NT2/D1 (cell line): ENCODE measurements at regions not wholly inside any gene's neighbourhood (a gene's known extent, or its start where the extent isn't known, plus 50 kb on each side); places are given as distances from the start of the nearest gene placed in this dataset.

ENCODE experiments used
- DNase-seq: peaks from one replicate; pipeline ENCODE4 v3.0.0-alpha.2; 2011; ENCODE audit warnings: low read depth, low spot score
- H3K27me3 ChIP-seq: 2 replicates; pipeline ENCODE4 v1.6.0; 2011; ENCODE audit warnings: mild to moderate bottlenecking; ENCODE audit not compliant: insufficient read length, insufficient read depth
- H3K36me3 ChIP-seq: 2 replicates; pipeline ENCODE4 v1.6.1; 2011; ENCODE audit warnings: mild to moderate bottlenecking, low read length, mixed read lengths; ENCODE audit not compliant: insufficient read depth, insufficient read length
- H3K4me1 ChIP-seq: 2 replicates; pipeline ENCODE4 v1.5.1; 2011; ENCODE audit not compliant: insufficient read depth, insufficient read length
- H3K4me3 ChIP-seq: 2 replicates; pipeline ENCODE4 v1.5.1; 2011; ENCODE audit warnings: low read depth; ENCODE audit not compliant: insufficient read length
- H3K9ac ChIP-seq: 2 replicates; pipeline ENCODE4 v1.6.0; 2011; ENCODE audit warnings: low read depth; ENCODE audit not compliant: insufficient read length
- H3K9me3 ChIP-seq: 2 replicates; pipeline ENCODE4 v1.5.1; 2011; ENCODE audit warnings: mild to moderate bottlenecking, low read length; ENCODE audit not compliant: insufficient read depth
- SUZ12 ChIP-seq: IDR thresholded peaks from 2 replicates; pipeline ENCODE4 v1.6.1; 2011; ENCODE audit not compliant: insufficient read length, insufficient read depth; ENCODE audit errors: extremely low read depth
- YY1 ChIP-seq: IDR thresholded peaks from 2 replicates; pipeline ENCODE4 v1.6.1; 2011; ENCODE audit not compliant: insufficient read length, insufficient read depth
- ZNF274 ChIP-seq: IDR thresholded peaks from 2 replicates; pipeline ENCODE4 v1.6.1; 2011; ENCODE audit warnings: mild to moderate bottlenecking, low read depth, low read length

- TF ChIP-seq SUZ12, result no peak
- TF ChIP-seq YY1, result no peak
- no peak for TF ChIP-seq ZNF274
- H3K9ac ChIP-seq, result no peak overlapping the region
- no peaks in the 10 kb centered on the region for H3K9me3 ChIP-seq
- H3K4me1 ChIP-seq, result no peaks in the 10 kb centered on the region
- DNase-seq, result no peak
- no peaks in the 10 kb centered on the region for H3K27me3 ChIP-seq
- H3K36me3 ChIP-seq, result no peaks in the 10 kb centered on the region
- H3K4me3 ChIP-seq, result no peak overlapping the region
These were observed 97.1 kb upstream of the CDKN3 start for GRCh38 chr14:54299410-54300363.

- H3K9ac ChIP-seq, result no peak overlapping the region
- no peaks in the 10 kb centered on the region for H3K4me1 ChIP-seq
- DNase-seq, result no peak
- TF ChIP-seq SUZ12 (no peak), YY1 (no peak), ZNF274 (no peak)
- H3K4me3 ChIP-seq, result no peak overlapping the region
- no peaks in the 10 kb centered on the region for H3K9me3 ChIP-seq
- no peaks in the 10 kb centered on the region for H3K36me3 ChIP-seq
- H3K27me3 ChIP-seq, result no peaks in the 10 kb centered on the region
These were observed 95.9 kb upstream of the CDKN3 start for GRCh38 chr14:54300881-54301280.

GRCh38 chr14:54301359-54301758, 95.4 kb upstream of the CDKN3 start:
- no peak for DNase-seq
- no peak for TF ChIP-seq ZNF274
- no peaks in the 10 kb centered on the region for H3K27me3 ChIP-seq

GRCh38 chr14:54306806-54307205, 90.0 kb upstream of the CDKN3 start:
- no peaks in the 10 kb centered on the region for H3K4me1 ChIP-seq
- H3K27me3 ChIP-seq, result no peaks in the 10 kb centered on the region
- no peak overlapping the region for H3K9ac ChIP-seq
- no peaks in the 10 kb centered on the region for H3K36me3 ChIP-seq
- no peak overlapping the region for H3K4me3 ChIP-seq
- no peak for DNase-seq
- H3K9me3 ChIP-seq, result no peaks in the 10 kb centered on the region; the same call in 1 of the 2 replicates
- TF ChIP-seq ZNF274 (no peak), YY1 (no peak), SUZ12 (no peak)

More at GRCh38 chr14:54301359-54301758, 95.4 kb upstream of the CDKN3 start:
- Histone ChIP-seq H3K9me3 (no peaks in the 10 kb centered on the region), H3K4me3 (no peak overlapping the region), H3K4me1 (no peaks in the 10 kb centered on the region), H3K36me3 (no peaks in the 10 kb centered on the region), H3K9ac (no peak overlapping the region)

GRCh38 chr14:54309615-54310014, 87.2 kb upstream of the CDKN3 start:
- no peak for DNase-seq
- no peaks in the 10 kb centered on the region for H3K27me3 ChIP-seq
- no peak overlapping the region for H3K4me3 ChIP-seq
- no peaks in the 10 kb centered on the region for H3K4me1 ChIP-seq
- H3K9ac ChIP-seq, result no peak overlapping the region
- no peaks in the 10 kb centered on the region for H3K36me3 ChIP-seq
- H3K9me3 ChIP-seq, result no peaks in the 10 kb centered on the region; the same call in 1 of the 2 replicates
- TF ChIP-seq ZNF274 (no peak), SUZ12 (no peak), YY1 (no peak)

GRCh38 chr14:54310151-54310850, 86.5 kb upstream of the CDKN3 start:
- no peak for TF ChIP-seq SUZ12
- no peak for TF ChIP-seq ZNF274
- TF ChIP-seq YY1, result no peak
- no peak for DNase-seq
- no peak overlapping the region for H3K4me3 ChIP-seq

GRCh38 chr14:54310851-54311228, 86.0 kb upstream of the CDKN3 start:
- no peak for TF ChIP-seq SUZ12
- no peak for TF ChIP-seq ZNF274
- TF ChIP-seq YY1, result no peak
- H3K36me3 ChIP-seq, result no peaks in the 10 kb centered on the region
- no peaks in the 10 kb centered on the region for H3K4me1 ChIP-seq
- no peaks in the 10 kb centered on the region for H3K27me3 ChIP-seq
- H3K4me3 ChIP-seq, result no peak overlapping the region
- DNase-seq, result no peak
- no peak overlapping the region for H3K9ac ChIP-seq
- no peaks in the 10 kb centered on the region; the same call in 1 of the 2 replicates for H3K9me3 ChIP-seq

More at GRCh38 chr14:54310151-54310850, 86.5 kb upstream of the CDKN3 start:
- H3K36me3 ChIP-seq, result no peaks in the 10 kb centered on the region
- no peaks in the 10 kb centered on the region for H3K4me1 ChIP-seq
- no peak overlapping the region for H3K9ac ChIP-seq
- no peaks in the 10 kb centered on the region; the same call in 1 of the 2 replicates for H3K9me3 ChIP-seq
- H3K27me3 ChIP-seq, result no peaks in the 10 kb centered on the region
